GM12865 (cell line): ENCODE measurements at regions not wholly inside any gene's neighbourhood (a gene's known extent, or its start where the extent isn't known, plus 50 kb on each side); places are given as distances from the start of the nearest gene placed in this dataset.

Experiments used
- DNase-seq: peaks from one replicate; pipeline ENCODE4 v3.0.0; 2010; ENCODE audit warnings: low read depth
- H3K4me3 ChIP-seq: 2 replicates; pipeline ENCODE4 v1.5.1; 2011; ENCODE audit warnings: mild to moderate bottlenecking, low read depth, low read length, control low read depth
- TF ChIP-seq, protein P1 (sequence below): IDR thresholded peaks from 2 replicates; pipeline ENCODE4 v1.5.1; 2011; ENCODE audit warnings: low read length, control low read depth, low read depth, inconsistent platforms; ENCODE audit not compliant: insufficient read depth; ENCODE audit errors: missing control alignments

DNA sequence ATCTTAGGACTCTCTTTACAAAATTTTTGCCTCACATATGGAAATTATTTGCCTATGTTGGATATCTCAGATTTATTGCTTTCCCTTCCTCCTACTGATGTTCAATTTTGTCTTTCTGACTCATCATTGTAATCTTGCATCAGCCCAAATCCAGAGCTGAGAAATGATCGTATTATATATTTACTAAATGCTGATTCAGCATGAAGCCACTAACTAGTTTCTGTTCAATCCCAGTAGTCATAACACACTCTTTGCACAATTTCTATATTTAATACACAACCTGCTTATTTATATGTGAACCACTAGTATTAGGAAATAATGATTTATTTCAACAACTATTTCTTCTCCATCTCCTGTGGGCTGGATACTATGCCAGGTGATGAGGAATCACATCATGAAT lies 161.1 kb upstream of the PCDH17 start:
- no peak for DNase-seq
- no peak overlapping the region for H3K4me3 ChIP-seq
- TF ChIP-seq, protein P1, sequence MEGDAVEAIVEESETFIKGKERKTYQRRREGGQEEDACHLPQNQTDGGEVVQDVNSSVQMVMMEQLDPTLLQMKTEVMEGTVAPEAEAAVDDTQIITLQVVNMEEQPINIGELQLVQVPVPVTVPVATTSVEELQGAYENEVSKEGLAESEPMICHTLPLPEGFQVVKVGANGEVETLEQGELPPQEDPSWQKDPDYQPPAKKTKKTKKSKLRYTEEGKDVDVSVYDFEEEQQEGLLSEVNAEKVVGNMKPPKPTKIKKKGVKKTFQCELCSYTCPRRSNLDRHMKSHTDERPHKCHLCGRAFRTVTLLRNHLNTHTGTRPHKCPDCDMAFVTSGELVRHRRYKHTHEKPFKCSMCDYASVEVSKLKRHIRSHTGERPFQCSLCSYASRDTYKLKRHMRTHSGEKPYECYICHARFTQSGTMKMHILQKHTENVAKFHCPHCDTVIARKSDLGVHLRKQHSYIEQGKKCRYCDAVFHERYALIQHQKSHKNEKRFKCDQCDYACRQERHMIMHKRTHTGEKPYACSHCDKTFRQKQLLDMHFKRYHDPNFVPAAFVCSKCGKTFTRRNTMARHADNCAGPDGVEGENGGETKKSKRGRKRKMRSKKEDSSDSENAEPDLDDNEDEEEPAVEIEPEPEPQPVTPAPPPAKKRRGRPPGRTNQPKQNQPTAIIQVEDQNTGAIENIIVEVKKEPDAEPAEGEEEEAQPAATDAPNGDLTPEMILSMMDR = no peak

DNA sequence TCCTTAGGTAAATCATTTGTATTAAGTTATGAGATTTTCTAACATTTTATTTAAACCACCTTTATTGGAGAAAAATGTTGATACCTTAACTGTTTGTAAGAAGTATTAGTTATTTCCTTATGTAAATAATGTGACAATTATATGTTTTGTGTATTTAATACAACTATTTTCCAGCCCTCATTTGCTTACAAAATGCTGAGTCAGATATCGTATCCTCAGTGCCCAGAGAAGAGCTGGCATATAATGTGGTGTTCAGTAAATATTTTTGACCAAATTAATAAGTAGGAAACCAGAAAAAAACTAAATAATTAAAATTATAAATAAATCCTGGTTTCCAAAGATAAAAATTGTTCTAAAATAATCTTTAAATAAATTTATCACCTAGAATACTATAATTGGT lies 140.2 kb upstream of the PCDH17 start:
- no peak overlapping the region for H3K4me3 ChIP-seq
- DNase-seq = no peak
- TF ChIP-seq, protein P1 = no peak

DNA sequence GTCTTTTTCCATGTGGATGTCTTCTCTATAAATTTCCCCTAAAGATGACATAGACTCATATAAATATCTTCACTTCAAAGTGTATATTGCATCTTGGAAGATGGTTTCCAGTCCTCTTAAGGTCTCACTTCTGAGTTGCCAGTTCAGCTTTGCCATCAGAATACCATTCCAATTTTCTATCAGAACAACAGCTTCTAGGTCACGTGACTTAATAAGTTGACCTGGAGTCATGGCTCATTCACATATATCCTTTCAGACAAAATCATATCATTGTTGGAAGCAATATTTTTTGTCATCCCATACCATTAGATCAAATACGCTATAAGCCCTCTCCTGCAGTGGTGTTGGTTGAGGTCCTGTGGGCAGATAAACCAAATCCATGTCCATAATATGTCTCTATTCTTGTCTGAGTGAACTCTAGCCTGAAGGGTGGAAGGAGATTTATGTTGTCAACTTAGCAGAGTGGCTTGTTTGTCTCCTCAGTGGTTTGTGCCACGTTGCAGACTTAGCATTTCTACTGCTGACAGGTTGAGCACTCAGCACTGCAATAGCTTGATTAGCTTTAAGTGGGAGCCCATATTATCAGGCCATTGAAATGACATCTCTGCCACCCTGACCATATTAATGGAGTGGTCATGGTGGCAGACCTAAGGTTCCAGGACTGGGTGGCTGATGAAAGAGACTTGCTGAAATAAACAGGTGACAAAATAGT lies 123.6 kb upstream of the PCDH17 start:
- DNase-seq = no peak
- H3K4me3 ChIP-seq = no peak overlapping the region
- TF ChIP-seq, protein P1 = no peak

DNA sequence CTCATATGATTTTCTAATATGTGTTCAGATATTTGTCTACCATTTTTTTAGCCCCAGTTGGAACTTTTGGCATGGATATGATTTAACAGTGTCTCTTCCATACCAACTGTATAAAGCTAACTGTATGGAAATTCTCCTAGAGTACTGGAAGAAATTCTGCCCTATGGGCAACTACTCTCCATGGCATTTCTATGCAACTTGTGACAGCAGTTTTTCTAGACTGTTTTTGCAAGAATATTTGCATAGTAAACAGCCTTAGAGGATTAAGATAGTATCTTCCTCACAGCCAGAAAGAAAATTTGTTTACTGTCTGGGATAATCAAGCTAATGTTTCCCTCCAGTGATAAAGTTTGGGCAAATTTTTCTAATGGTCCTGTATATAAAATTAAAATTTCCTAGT lies 119.9 kb upstream of the PCDH17 start:
- DNase-seq = no peak
- TF ChIP-seq, protein P1 = no peak

DNA sequence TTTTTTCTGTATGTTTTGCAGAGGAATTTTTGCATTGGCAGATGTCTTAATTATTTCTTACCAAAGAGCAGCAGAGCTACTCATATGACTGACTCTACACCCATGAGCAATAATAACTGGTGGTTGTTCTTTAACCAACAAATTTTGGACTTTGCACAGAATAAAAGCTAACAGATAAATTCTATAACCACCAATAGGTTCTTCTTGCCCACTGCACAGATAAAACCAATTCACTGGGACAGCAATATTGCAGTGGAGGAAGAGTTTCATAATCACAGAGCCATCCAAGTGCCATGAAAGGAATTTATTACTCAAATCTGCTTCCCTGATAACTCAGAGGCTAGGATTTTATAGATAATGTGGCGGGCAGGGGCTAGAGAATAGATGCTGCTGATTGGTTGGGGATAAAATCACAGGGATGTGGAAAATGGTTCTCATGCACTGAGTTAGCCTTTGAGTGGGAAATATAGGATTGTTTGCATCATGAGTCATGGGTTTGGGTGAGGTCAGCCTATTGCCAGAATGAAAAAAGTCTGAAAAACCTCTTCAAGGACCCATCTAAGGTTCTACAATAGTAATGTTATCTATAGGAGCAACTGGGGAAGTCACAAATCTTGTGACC lies 104.3 kb upstream of the PCDH17 start:
- DNase-seq = no peak
- no peak overlapping the region for H3K4me3 ChIP-seq
- TF ChIP-seq, protein P1 = no peak

More for the DNA sequence above, 119.9 kb upstream of the PCDH17 start:
- H3K4me3 ChIP-seq = no peak overlapping the region

DNA sequence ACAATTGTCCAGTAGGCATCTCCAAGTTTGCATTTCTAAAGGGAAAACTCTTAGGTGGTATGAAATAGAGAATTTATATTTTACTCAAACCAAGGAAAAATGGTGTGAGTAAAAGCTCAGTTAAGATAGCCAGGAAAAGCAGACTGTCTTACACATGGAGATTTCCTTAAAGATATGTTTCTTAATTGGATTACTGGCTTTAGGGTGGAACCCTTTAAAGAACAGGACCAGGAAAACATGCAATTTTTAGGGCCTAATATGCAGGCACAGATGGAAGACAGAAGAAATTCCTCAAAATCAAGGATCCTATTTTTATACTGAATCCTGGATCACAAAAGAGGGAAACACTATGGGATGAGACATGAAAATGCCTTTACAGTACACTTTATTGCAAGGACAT lies 100.3 kb upstream of the PCDH17 start:
- DNase-seq = no peak
- TF ChIP-seq, protein P1 = no peak
- H3K4me3 ChIP-seq = no peak overlapping the region

DNA sequence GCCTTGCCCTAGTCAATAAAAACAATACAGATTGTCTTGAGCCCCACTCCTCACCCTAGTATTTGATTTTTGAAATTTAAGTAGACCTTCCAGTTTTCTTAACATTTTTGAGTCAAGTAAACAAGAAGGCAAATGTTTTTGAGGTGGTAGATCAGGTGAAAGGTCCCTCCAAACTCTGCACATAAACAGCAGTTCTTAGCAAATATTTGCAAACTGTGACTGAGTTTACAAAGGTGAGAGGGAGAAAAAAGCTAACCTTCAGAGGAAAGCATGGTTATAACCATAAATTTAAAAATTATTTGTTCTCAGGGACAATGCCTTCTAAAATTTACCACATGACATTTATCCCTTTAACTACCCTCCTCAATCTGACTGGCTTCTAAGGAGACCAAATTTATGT lies 84.6 kb upstream of the PCDH17 start:
- TF ChIP-seq, protein P1 = no peak
- H3K4me3 ChIP-seq = no peak overlapping the region
- DNase-seq = no peak
